ENCODE measurements at regions not wholly inside any gene's neighbourhood (a gene's known extent, or its start where the extent isn't known, plus 50 kb on each side); places are given as distances from the start of the nearest gene placed in this dataset.

- intact Hi-C loops (cut with micrococcal nuclease; ENCODE audit: unreplicated experiment), result no loop called here
- no peak overlapping the region for H3K27ac ChIP-seq
Measured at GRCh38 chr2:236675526-236675925, 105.9 kb downstream of the ACKR3 start.

DNA sequence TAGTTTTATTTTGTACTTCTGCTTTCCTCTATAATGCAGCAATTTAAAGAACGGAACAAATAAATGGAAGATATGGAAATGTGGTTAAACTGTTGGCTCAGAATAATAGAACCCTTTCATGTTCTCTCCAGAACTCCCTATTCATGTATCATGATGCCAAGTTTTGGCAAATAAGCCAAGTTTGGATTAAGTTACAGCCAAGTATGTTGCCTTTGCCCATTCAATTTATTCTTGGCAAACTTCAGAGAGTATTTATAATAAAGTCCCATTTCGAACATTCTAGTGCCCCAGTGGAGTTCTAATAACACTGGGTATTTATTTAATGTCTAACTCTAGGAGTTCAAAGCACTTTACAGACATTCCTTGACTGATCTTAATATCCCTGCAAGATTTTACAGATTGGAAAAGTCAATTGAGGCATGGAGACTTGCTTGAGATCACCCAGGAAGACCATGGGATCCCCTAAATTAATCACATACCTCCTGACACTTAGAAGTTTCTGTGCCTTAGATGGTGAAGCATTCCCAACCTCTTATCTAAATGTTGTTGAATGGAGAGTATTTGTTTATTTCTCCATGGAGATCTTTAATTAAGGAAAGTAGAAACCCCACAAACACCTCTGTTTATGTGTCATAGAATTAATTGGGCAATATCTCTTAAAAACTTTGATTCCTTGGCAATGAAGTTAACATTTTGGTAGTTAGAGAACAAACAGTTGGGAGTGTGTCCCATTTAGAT lies 106.7 kb downstream of the ACKR3 start:
- no peaks in the 10 kb centered on the region for H4K20me1 ChIP-seq (ENCODE audit: insufficient read depth)
- no peak for DNase-seq
- no peaks in the 10 kb centered on the region for H3K9me3 ChIP-seq (ENCODE audit: insufficient read depth, low read depth)
- H3K36me3 ChIP-seq (ENCODE audit: low read depth), result no peaks in the 10 kb centered on the region
- CTCF ChIA-PET, result interaction anchor here (0.7 kb wide), 1 partner anchor 63 kb away, joined by 4 read pairs; no protein-coding TSS in a partner anchor
- POLR2A ChIA-PET (ENCODE audit: unreplicated experiment), result no interaction called here
- H3K27me3 ChIP-seq (ENCODE audit: insufficient read depth, low read depth), result peaks cover 8% of the 10 kb centered on the region; the same call in 1 of the 2 replicates
- H3K4me1 ChIP-seq (replicated peaks; ENCODE audit: insufficient read depth), result peaks cover 11% of the 10 kb centered on the region
- no peak for TF ChIP-seq CTCF (conservative IDR thresholded peaks at IDR 0.05)
- TF ChIP-seq EZH2 (IDR thresholded peaks at IDR 0.05; ENCODE audit: low read depth), result no peak
- no peaks in the 10 kb centered on the region for H3K9me2 ChIP-seq (ENCODE audit: insufficient read depth)
- H3K4me3 ChIP-seq, result no peak overlapping the region
- BruUV-seq (replicated peaks), result no TSS peak
- H3K27ac ChIP-seq, result no peak overlapping the region
- H2AFZ ChIP-seq, result no peak overlapping the region
- intact Hi-C loops (cut with micrococcal nuclease; ENCODE audit: unreplicated experiment), result no loop called here
- no peaks in the 10 kb centered on the region for H3K79me2 ChIP-seq (ENCODE audit: low read depth)
- peaks cover 6% of the 10 kb centered on the region; the same call in 1 of the 2 replicates for H3F3A ChIP-seq (ENCODE audit: insufficient read depth, low read depth)
- no peak overlapping the region for H3K4me2 ChIP-seq

More at GRCh38 chr2:236675526-236675925, 105.9 kb downstream of the ACKR3 start:
- CTCF ChIA-PET, result no interaction called here
- Histone ChIP-seq H3K4me1 (replicated peaks; ENCODE audit: insufficient read depth) (peaks cover 11% of the 10 kb centered on the region), H3K36me3 (ENCODE audit: low read depth) (no peaks in the 10 kb centered on the region), H3K9me3 (ENCODE audit: insufficient read depth, low read depth) (no peaks in the 10 kb centered on the region), H3K27me3 (ENCODE audit: insufficient read depth, low read depth) (peaks cover 8% of the 10 kb centered on the region; the same call in 1 of the 2 replicates), H3K4me3 (no peak overlapping the region), H3K4me2 (no peak overlapping the region), H4K20me1 (ENCODE audit: insufficient read depth) (no peaks in the 10 kb centered on the region), H3F3A (ENCODE audit: insufficient read depth, low read depth) (peaks cover 6% of the 10 kb centered on the region; the same call in 1 of the 2 replicates), H3K79me2 (ENCODE audit: low read depth) (no peaks in the 10 kb centered on the region), H2AFZ (no peak overlapping the region), H3K9me2 (ENCODE audit: insufficient read depth) (no peaks in the 10 kb centered on the region)
- TF ChIP-seq EZH2 (IDR thresholded peaks at IDR 0.05; ENCODE audit: low read depth), result no peak
- TF ChIP-seq CTCF (conservative IDR thresholded peaks at IDR 0.05), result no peak
- no peak for DNase-seq
- BruUV-seq (replicated peaks), result no TSS peak
- POLR2A ChIA-PET (ENCODE audit: unreplicated experiment), result no interaction called here

DNA sequence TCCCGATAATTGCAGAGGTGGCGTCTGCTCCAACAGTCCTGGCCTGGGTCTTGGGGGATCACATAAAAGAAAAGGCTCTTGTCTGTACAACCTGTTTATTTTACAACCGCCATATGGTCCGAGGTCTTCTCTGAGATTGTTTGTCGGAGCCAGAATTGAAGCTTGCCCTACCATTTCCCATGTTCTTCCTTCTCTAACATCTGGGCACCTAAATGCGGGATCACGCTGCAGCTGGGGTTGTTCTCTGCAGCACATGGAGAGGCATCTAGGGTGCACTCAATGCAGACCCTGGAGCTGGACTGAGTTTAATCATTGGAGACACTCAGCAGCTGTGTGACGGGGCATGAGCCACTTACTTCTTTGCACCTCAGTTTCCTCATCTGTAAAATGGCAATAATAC lies 107.7 kb downstream of the ACKR3 start:
- CTCF ChIA-PET, result interaction anchor here (0.6 kb wide), 1 partner anchor 353 kb away, joined by 12 read pairs; no protein-coding TSS in a partner anchor
- no peaks in the 10 kb centered on the region for H3K79me2 ChIP-seq (ENCODE audit: low read depth)
- peaks cover 3% of the 10 kb centered on the region; the same call in 1 of the 2 replicates for H3F3A ChIP-seq (ENCODE audit: insufficient read depth, low read depth)
- H3K9me3 ChIP-seq (ENCODE audit: insufficient read depth, low read depth), result no peaks in the 10 kb centered on the region
- H3K27me3 ChIP-seq (ENCODE audit: insufficient read depth, low read depth), result peaks cover 8% of the 10 kb centered on the region; the same call in 1 of the 2 replicates
- no peak overlapping the region for H3K4me2 ChIP-seq
- intact Hi-C loops (cut with micrococcal nuclease; ENCODE audit: unreplicated experiment), result no loop called here
- DNase-seq, result no peak
- TF ChIP-seq CTCF (conservative IDR thresholded peaks at IDR 0.05) (no peak), EZH2 (IDR thresholded peaks at IDR 0.05; ENCODE audit: low read depth) (no peak)
- POLR2A ChIA-PET (ENCODE audit: unreplicated experiment), result no interaction called here
- H3K4me3 ChIP-seq, result no peak overlapping the region
- no peaks in the 10 kb centered on the region for H3K36me3 ChIP-seq (ENCODE audit: low read depth)
- H3K9me2 ChIP-seq (ENCODE audit: insufficient read depth), result no peaks in the 10 kb centered on the region
- no peak overlapping the region for H3K27ac ChIP-seq
- peaks cover 8% of the 10 kb centered on the region for H3K4me1 ChIP-seq (replicated peaks; ENCODE audit: insufficient read depth)
- H4K20me1 ChIP-seq (ENCODE audit: insufficient read depth), result no peaks in the 10 kb centered on the region
- H2AFZ ChIP-seq, result no peak overlapping the region
- no TSS peak for BruUV-seq (replicated peaks)
